ENCODE measurements at regions not wholly inside any gene's neighbourhood (a gene's known extent, or its start where the extent isn't known, plus 50 kb on each side); places are given as distances from the start of the nearest gene placed in this dataset.

GRCh38 chr12:21993438-21993981, 52.3 kb upstream of the ABCC9 start:
- intact Hi-C loops (cut with DNase I, micrococcal nuclease): no loop called here

DNA sequence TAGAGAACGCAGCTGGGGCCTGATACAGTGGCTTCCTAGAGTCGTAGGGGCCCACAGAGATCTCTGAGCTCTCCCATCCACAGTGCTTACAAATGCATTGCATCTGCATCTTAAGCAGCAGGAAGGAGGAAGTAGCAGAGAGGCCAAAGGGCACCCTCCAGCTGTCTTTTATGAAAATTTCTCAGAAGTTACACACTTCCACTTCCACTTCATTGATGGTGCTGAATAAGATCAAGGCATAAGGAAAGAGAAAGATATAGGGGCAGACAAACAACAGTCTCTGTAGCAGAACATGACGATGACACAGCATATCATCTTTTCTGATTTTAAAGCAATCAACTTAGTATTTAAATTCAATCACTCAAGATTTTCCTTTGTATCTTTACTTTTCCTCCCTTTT, 51.6 kb upstream of the ABCC9 start:
- peak; percentile 44 to 48 for DNase-seq
- ATAC-seq: peak; percentile 98
- intact Hi-C loops (cut with DNase I, micrococcal nuclease): no loop called here

More at GRCh38 chr12:21993438-21993981, 52.3 kb upstream of the ABCC9 start:
- ATAC-seq: no peak
- DNase-seq: no peak

GRCh38 chr12:21991526-21991925, 50.3 kb upstream of the ABCC9 start:
- intact Hi-C loops (cut with DNase I, micrococcal nuclease): no loop called here
- DNase-seq: no peak

More at GRCh38 chr12:21991526-21991925, 50.3 kb upstream of the ABCC9 start:
- ATAC-seq: no peak
